Natural killer cell (primary cell): ENCODE measurements at regions not wholly inside any gene's neighbourhood (a gene's known extent, or its start where the extent isn't known, plus 50 kb on each side); places are given as distances from the start of the nearest gene placed in this dataset.

Experiments
- ATAC-seq, 3 donors: fragments of 150-1000 bp in 2 of 3; fragments of 200-7000 bp in 1 of 3; cut with Tn5 transposase; 1 replicate in 1 of 3; 2 replicates in 2 of 3; pipeline ENCODE4 v1.10.0; 2021; ENCODE audit warnings: mild to moderate bottlenecking in 2 of 3, moderate library complexity in 2 of 3
- DNase-seq, 2 donors: peaks; one replicate each; pipeline versions ENCODE4 v3.0.0 to v3.0.0-alpha.2; 2013 to 2021; ENCODE audit warnings: mixed read lengths in 1 of 2
- H3K27ac ChIP-seq: one replicate; pipeline ENCODE4 v1.5.1; 2013; ENCODE audit warnings: mild to moderate bottlenecking, low read length
- H3K27me3 ChIP-seq: one replicate; pipeline ENCODE4 v1.6.1; 2013; ENCODE audit warnings: low read length; ENCODE audit not compliant: control insufficient read depth, insufficient read depth
- H3K36me3 ChIP-seq: one replicate; pipeline ENCODE4 v1.6.1; 2013; ENCODE audit warnings: low read length; ENCODE audit not compliant: control insufficient read depth, insufficient read depth
- H3K4me1 ChIP-seq: one replicate; pipeline ENCODE4 v1.6.1; 2013; ENCODE audit warnings: low read length; ENCODE audit not compliant: control insufficient read depth, insufficient read depth
- H3K4me3 ChIP-seq: one replicate; pipeline ENCODE4 v1.5.1; 2013; ENCODE audit warnings: low read length
- H3K9me3 ChIP-seq: one replicate; pipeline ENCODE4 v1.6.1; 2013; ENCODE audit warnings: low read length; ENCODE audit not compliant: control insufficient read depth, insufficient read depth
- H3K27ac Mint-ChIP-seq, 2 donors: one replicate each; pipeline ENCODE4 v1.8.0; 2022; ENCODE audit warnings: mild to moderate bottlenecking in 2 of 2, mixed read lengths in 2 of 2, moderate library complexity in 1 of 2
- H3K27me3 Mint-ChIP-seq, 2 donors: one replicate each; pipeline ENCODE4 v1.8.0; 2022; ENCODE audit warnings: low read depth in 2 of 2, mixed read lengths in 2 of 2
- H3K36me3 Mint-ChIP-seq: one replicate; pipeline ENCODE4 v1.8.0; 2022; ENCODE audit warnings: mixed read lengths
- H3K4me1 Mint-ChIP-seq, 2 donors: one replicate each; pipeline ENCODE4 v1.8.0; 2022; ENCODE audit warnings: mixed read lengths in 2 of 2
- H3K4me3 Mint-ChIP-seq: one replicate; pipeline ENCODE4 v1.8.0; 2022; ENCODE audit warnings: mild to moderate bottlenecking, moderate library complexity, mixed read lengths
- H3K9me3 Mint-ChIP-seq, 2 donors: one replicate each; pipeline ENCODE4 v1.8.0; 2022; ENCODE audit warnings: mixed read lengths in 2 of 2
- CTCF ChIP-seq: fragments of 200-600 bp; IDR thresholded peaks from one replicate; pipeline ENCODE4 v1.8.0; 2022; ENCODE audit warnings: antibody characterized with exemption
- WGBS: methylation state at CpG from one replicate; pipeline ENCODE4 v1.1.7; 2013; ENCODE audit warnings: missing lambda C conversion rate; ENCODE audit not compliant: insufficient coverage; 5-methylcytosine and 5-hydroxymethylcytosine counted together
- intact Hi-C: fragments of 100-400 bp; cut with micrococcal nuclease; formaldehyde crosslinking; loops from one replicate; pipeline ENCODE4 v1.14.2; 2022

DNA sequence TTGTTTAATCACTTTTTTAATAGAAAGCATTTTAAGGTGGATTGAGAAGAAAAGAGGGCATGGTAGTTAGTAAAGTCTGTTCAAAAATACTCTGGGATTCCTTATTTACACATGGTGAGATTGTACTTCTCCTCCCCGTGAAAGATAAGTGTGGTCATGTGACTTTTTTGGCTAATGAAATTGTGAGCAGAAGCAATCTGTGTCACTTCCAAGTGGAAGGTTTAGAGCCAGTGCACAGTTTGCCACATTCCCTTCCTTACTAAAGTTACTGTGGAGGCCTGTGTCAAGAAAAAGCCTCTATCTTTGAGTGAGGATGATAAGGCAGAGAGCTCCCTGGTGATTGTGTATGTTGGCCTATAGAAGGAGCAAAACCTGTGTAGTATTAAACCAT is 471.3 kb downstream of the OMA1 start:
- no peak overlapping the region for H3K4me3 ChIP-seq
- H3K27me3 Mint-ChIP-seq = peaks cover 0 to 3% of the 10 kb centered on the region in 2 donors
- H3K4me1 ChIP-seq = no peaks in the 10 kb centered on the region
- WGBS = 50% methylated on average over 1 of the region's 1 CpG
- H3K27ac ChIP-seq = no peak overlapping the region
- H3K36me3 Mint-ChIP-seq = no peaks in the 10 kb centered on the region
- H3K4me1 Mint-ChIP-seq = no peaks in the 10 kb centered on the region
- no peaks in the 10 kb centered on the region for H3K9me3 ChIP-seq
- no peaks in the 10 kb centered on the region for H3K36me3 ChIP-seq
- peaks cover 0 to 2% of the 10 kb centered on the region in 2 donors for H3K9me3 Mint-ChIP-seq
- ATAC-seq (no peak), DNase-seq (no peak)
- H3K27me3 ChIP-seq = no peaks in the 10 kb centered on the region
- no peak overlapping the region for H3K27ac Mint-ChIP-seq
- no peak overlapping the region for H3K4me3 Mint-ChIP-seq
- TF ChIP-seq CTCF = no peak
- intact Hi-C loops = no loop called here

GRCh38 chr1:58072450-58072849 is 474.1 kb downstream of the OMA1 start:
- no peaks in the 10 kb centered on the region for H3K36me3 Mint-ChIP-seq
- intact Hi-C loops = no loop called here
- no peaks in the 10 kb centered on the region for H3K9me3 Mint-ChIP-seq
- Histone ChIP-seq H3K36me3 (no peaks in the 10 kb centered on the region), H3K27me3 (no peaks in the 10 kb centered on the region), H3K9me3 (no peaks in the 10 kb centered on the region), H3K27ac (no peak overlapping the region), H3K4me1 (no peaks in the 10 kb centered on the region), H3K4me3 (no peak overlapping the region)
- H3K27ac Mint-ChIP-seq = no peak overlapping the region
- no peak for ATAC-seq
- no peak overlapping the region for H3K4me3 Mint-ChIP-seq
- no peaks in the 10 kb centered on the region for H3K27me3 Mint-ChIP-seq
- no peak for DNase-seq
- TF ChIP-seq CTCF = no peak
- WGBS = 95% methylated on average over 3 of the region's 4 CpGs
- no peaks in the 10 kb centered on the region for H3K4me1 Mint-ChIP-seq

- intact Hi-C loops = no loop called here
- Mint-ChIP-seq H3K9me3 (no peaks in the 10 kb centered on the region), H3K4me3 (no peak overlapping the region), H3K4me1 (no peaks in the 10 kb centered on the region), H3K27ac (no peak overlapping the region), H3K36me3 (no peaks in the 10 kb centered on the region), H3K27me3 (no peaks in the 10 kb centered on the region)
- Histone ChIP-seq H3K9me3 (no peaks in the 10 kb centered on the region), H3K36me3 (no peaks in the 10 kb centered on the region), H3K27me3 (no peaks in the 10 kb centered on the region), H3K4me1 (no peaks in the 10 kb centered on the region), H3K27ac (no peak overlapping the region), H3K4me3 (no peak overlapping the region)
- DNase-seq (no peak), ATAC-seq (no peak)
- WGBS = 83% methylated on average over 4 of the region's 4 CpGs
- TF ChIP-seq CTCF = no peak
These were observed 479.4 kb downstream of the OMA1 start for GRCh38 chr1:58067082-58067481.

GRCh38 chr1:58065520-58065919 is 481.0 kb downstream of the OMA1 start:
- H3K27me3 ChIP-seq = no peaks in the 10 kb centered on the region
- Mint-ChIP-seq H3K4me3 (no peak overlapping the region), H3K27me3 (no peaks in the 10 kb centered on the region), H3K9me3 (no peaks in the 10 kb centered on the region), H3K36me3 (no peaks in the 10 kb centered on the region), H3K4me1 (no peaks in the 10 kb centered on the region), H3K27ac (no peak overlapping the region)
- H3K36me3 ChIP-seq = no peaks in the 10 kb centered on the region
- intact Hi-C loops = no loop called here
- ATAC-seq (no peak), DNase-seq (no peak)
- no peak overlapping the region for H3K27ac ChIP-seq
- H3K4me1 ChIP-seq = no peaks in the 10 kb centered on the region
- no peak overlapping the region for H3K4me3 ChIP-seq
- H3K9me3 ChIP-seq = no peaks in the 10 kb centered on the region
- no peak for TF ChIP-seq CTCF
- 96% methylated on average over 6 of the region's 6 CpGs for WGBS
